ENCODE measurements at regions not wholly inside any gene's neighbourhood (a gene's known extent, or its start where the extent isn't known, plus 50 kb on each side); places are given as distances from the start of the nearest gene placed in this dataset.

GRCh38 chr12:115433014-115433634 is 749.1 kb upstream of the TBX3 start:
- H3F3A ChIP-seq (ENCODE audit: low read length, unreplicated experiment): no peaks in the 10 kb centered on the region
- H3K9me3 ChIP-seq (ENCODE audit: low read length): no peaks in the 10 kb centered on the region
- H3K79me2 ChIP-seq (ENCODE audit: low read length): no peaks in the 10 kb centered on the region
- H3K36me3 ChIP-seq (ENCODE audit: low read depth, low read length): no peaks in the 10 kb centered on the region
- TF ChIP-seq EZH2phosphoT487 (IDR thresholded peaks at IDR 0.05; ENCODE audit: borderline replicate concordance, low read length): no peak
- no peak for TF ChIP-seq EZH2 (IDR thresholded peaks at IDR 0.05; ENCODE audit: low read length, unreplicated experiment)
- no peak for TF ChIP-seq CTCF (conservative IDR thresholded peaks at IDR 0.05; ENCODE audit: low read depth, low read length)
- H4K20me1 ChIP-seq (ENCODE audit: low read length): no peaks in the 10 kb centered on the region
- H2AFZ ChIP-seq (ENCODE audit: low read length): no peak overlapping the region
- no peak overlapping the region for H3K27ac ChIP-seq (ENCODE audit: low read length)
- no peak overlapping the region for H3K4me2 ChIP-seq (ENCODE audit: low read length)
- no peaks in the 10 kb centered on the region for H3K27me3 ChIP-seq (ENCODE audit: low read length)
- no TSS peak for BruUV-seq (replicated peaks)
- DNase-seq (no peak), ATAC-seq (no peak)
- CTCF ChIA-PET: no interaction called here
- no peaks in the 10 kb centered on the region; the same call in 1 of the 2 replicates for H3K9me2 ChIP-seq (replicated peaks; ENCODE audit: low read length)
- POLR2A ChIA-PET (ENCODE audit: unreplicated experiment): no interaction called here
- H3K9ac ChIP-seq (ENCODE audit: low read length): no peak overlapping the region
- no peaks in the 10 kb centered on the region for H3K4me1 ChIP-seq (ENCODE audit: insufficient read depth, low read length)
- H3K4me3 ChIP-seq (ENCODE audit: low read length): no peak overlapping the region
- intact Hi-C loops (cut with micrococcal nuclease): no loop called here

- Histone ChIP-seq H3K27ac (ENCODE audit: low read length) (no peak overlapping the region), H3K9ac (ENCODE audit: low read length) (no peak overlapping the region), H3K4me1 (ENCODE audit: insufficient read depth, low read length) (no peaks in the 10 kb centered on the region), H3K79me2 (ENCODE audit: low read length) (no peaks in the 10 kb centered on the region), H3K36me3 (ENCODE audit: low read depth, low read length) (no peaks in the 10 kb centered on the region), H2AFZ (ENCODE audit: low read length) (no peak overlapping the region), H3K4me2 (ENCODE audit: low read length) (no peak overlapping the region), H3K9me3 (ENCODE audit: low read length) (no peaks in the 10 kb centered on the region), H3F3A (ENCODE audit: low read length, unreplicated experiment) (no peaks in the 10 kb centered on the region), H3K9me2 (replicated peaks; ENCODE audit: low read length) (no peaks in the 10 kb centered on the region; the same call in 1 of the 2 replicates), H3K4me3 (ENCODE audit: low read length) (no peak overlapping the region), H4K20me1 (ENCODE audit: low read length) (no peaks in the 10 kb centered on the region), H3K27me3 (ENCODE audit: low read length) (no peaks in the 10 kb centered on the region)
- DNase-seq (no peak), ATAC-seq (no peak)
- TF ChIP-seq CTCF (conservative IDR thresholded peaks at IDR 0.05; ENCODE audit: low read depth, low read length) (no peak), EZH2 (IDR thresholded peaks at IDR 0.05; ENCODE audit: low read length, unreplicated experiment) (no peak), EZH2phosphoT487 (IDR thresholded peaks at IDR 0.05; ENCODE audit: borderline replicate concordance, low read length) (no peak)
- intact Hi-C loops (cut with micrococcal nuclease): no loop called here
- CTCF ChIA-PET: no interaction called here
- POLR2A ChIA-PET (ENCODE audit: unreplicated experiment): no interaction called here
- BruUV-seq (replicated peaks): no TSS peak
These were observed 746.7 kb upstream of the TBX3 start for GRCh38 chr12:115430636-115431035.

GRCh38 chr12:115426732-115427131 is 742.8 kb upstream of the TBX3 start:
- intact Hi-C loops (cut with micrococcal nuclease): no loop called here
- no peaks in the 10 kb centered on the region for H3K79me2 ChIP-seq (ENCODE audit: low read length)
- no TSS peak for BruUV-seq (replicated peaks)

More at GRCh38 chr12:115426732-115427131, 742.8 kb upstream of the TBX3 start:
- no peak overlapping the region for H3K4me2 ChIP-seq (ENCODE audit: low read length)
- no peaks in the 10 kb centered on the region for H3F3A ChIP-seq (ENCODE audit: low read length, unreplicated experiment)
- no peaks in the 10 kb centered on the region for H3K36me3 ChIP-seq (ENCODE audit: low read depth, low read length)
- no peak for DNase-seq
- peaks cover 6% of the 10 kb centered on the region for H3K4me1 ChIP-seq (ENCODE audit: insufficient read depth, low read length)
- no peaks in the 10 kb centered on the region for H3K27me3 ChIP-seq (ENCODE audit: low read length)
- H4K20me1 ChIP-seq (ENCODE audit: low read length): no peaks in the 10 kb centered on the region
- H3K4me3 ChIP-seq (ENCODE audit: low read length): no peak overlapping the region
- no peaks in the 10 kb centered on the region for H3K9me3 ChIP-seq (ENCODE audit: low read length)
- TF ChIP-seq CTCF (conservative IDR thresholded peaks at IDR 0.05; ENCODE audit: low read depth, low read length) (no peak), EZH2phosphoT487 (IDR thresholded peaks at IDR 0.05; ENCODE audit: borderline replicate concordance, low read length) (no peak), EZH2 (IDR thresholded peaks at IDR 0.05; ENCODE audit: low read length, unreplicated experiment) (no peak)
- no peak overlapping the region for H2AFZ ChIP-seq (ENCODE audit: low read length)
- ChIA-PET CTCF (no interaction called here), POLR2A (ENCODE audit: unreplicated experiment) (no interaction called here)
- no peak overlapping the region for H3K27ac ChIP-seq (ENCODE audit: low read length)
- no peak overlapping the region for H3K9ac ChIP-seq (ENCODE audit: low read length)
- no peak for ATAC-seq
- no peaks in the 10 kb centered on the region; the same call in 1 of the 2 replicates for H3K9me2 ChIP-seq (replicated peaks; ENCODE audit: low read length)
